Astrocyte (in vitro differentiated cells and primary cell): ENCODE measurements at regions not wholly inside any gene's neighbourhood (a gene's known extent, or its start where the extent isn't known, plus 50 kb on each side); places are given as distances from the start of the nearest gene placed in this dataset.

ENCODE experiments used
- CTCF ChIP-seq: IDR thresholded peaks from 2 replicates; pipeline ENCODE4 v1.5.1; 2011; ENCODE audit warnings: low read depth, mild to moderate bottlenecking, inconsistent platforms, low read length, moderate library complexity; ENCODE audit not compliant: insufficient read depth
- EZH2 ChIP-seq: IDR thresholded peaks from 2 replicates; pipeline ENCODE4 v1.6.1; 2012; ENCODE audit warnings: mild to moderate bottlenecking, low read length, inconsistent platforms; ENCODE audit not compliant: insufficient read depth

GRCh38 chr2:116264872-116265271, 1549.6 kb upstream of the DDX18 start:
- no peak for TF ChIP-seq CTCF
- no peak for TF ChIP-seq EZH2
